OCI-LY3 (cell line): ENCODE measurements at regions not wholly inside any gene's neighbourhood (a gene's known extent, or its start where the extent isn't known, plus 50 kb on each side); places are given as distances from the start of the nearest gene placed in this dataset.

ENCODE experiments used
- CTCF ChIP-seq: fragments of 200-600, 300-600 bp; sonication (generic); IDR thresholded peaks from 2 replicates; pipeline ENCODE4 v1.5.1; 2014; ENCODE audit warnings: antibody characterized with exemption, low read length, low read depth
- EZH2phosphoT487 ChIP-seq: fragments of 200-600 bp; shearing (Covaris generic); IDR thresholded peaks from 2 replicates; pipeline ENCODE4 v1.6.1; 2018; ENCODE audit warnings: antibody characterized with exemption, mixed run types, low read depth

DNA sequence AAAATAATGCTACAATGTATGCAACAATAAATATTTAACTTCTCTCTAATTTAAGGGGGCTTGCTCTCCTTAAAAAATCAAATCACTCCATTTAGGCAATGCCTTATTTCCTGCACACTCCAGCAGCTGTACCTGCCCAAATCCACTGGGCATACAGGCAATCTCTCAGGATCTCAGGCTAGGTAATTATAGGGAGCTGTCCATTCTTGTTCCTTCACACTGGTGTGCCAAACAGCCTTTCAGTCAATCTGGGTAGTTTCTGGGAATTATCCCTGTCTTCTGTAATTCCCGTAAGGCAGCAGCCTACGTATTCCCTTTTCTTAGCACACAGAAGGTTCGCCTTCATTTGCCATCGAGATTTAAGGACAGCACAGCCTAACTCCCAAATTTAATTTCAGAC lies 922.6 kb upstream of the SLIT2 start:
- TF ChIP-seq CTCF (no peak), EZH2phosphoT487 (no peak)
